Esophagus squamous epithelium (tissue), 4 donors: ENCODE measurements at regions not wholly inside any gene's neighbourhood (a gene's known extent, or its start where the extent isn't known, plus 50 kb on each side); places are given as distances from the start of the nearest gene placed in this dataset.

Source experiments
- POLR2A ChIP-seq, 4 donors: fragments of 450-650 bp; IDR thresholded peaks; one replicate each; pipeline ENCODE4 v1.6.1; 2017; ENCODE audit warnings: antibody characterized with exemption in 4 of 4, mild to moderate bottlenecking in 4 of 4, moderate library complexity in 3 of 4
- TF ChIP-seq, protein P1 (sequence below), 6 experiments: fragments of 450-650 bp in 4 of 6; fragments of 200-600 bp in 2 of 6; sonication (generic) in 2 of 6; IDR thresholded peaks; one replicate each; pipeline ENCODE4 v1.5.1; 2016 to 2019; ENCODE audit warnings: antibody characterized with exemption in 6 of 6, mild to moderate bottlenecking in 4 of 6, moderate library complexity in 4 of 6

DNA sequence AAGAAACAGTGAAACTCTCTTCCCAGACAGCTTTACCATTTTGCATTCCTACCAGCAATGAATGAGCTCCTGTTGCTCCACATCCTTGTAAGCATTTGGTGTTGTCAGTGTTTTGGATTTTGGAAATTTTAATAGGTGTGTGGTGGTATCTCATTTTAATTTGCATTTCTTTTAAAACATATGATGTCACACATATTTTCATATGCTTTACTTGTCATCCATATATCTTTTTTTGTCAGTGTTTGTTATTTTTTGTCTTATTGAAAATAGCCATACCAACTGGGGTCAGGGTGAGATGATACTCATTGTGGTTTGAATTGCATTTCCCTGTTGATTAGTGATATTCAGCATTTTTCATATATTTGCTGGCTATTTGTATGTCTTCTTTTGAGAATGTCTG, 119.5 kb upstream of the FOXA2 start:
- TF ChIP-seq, protein P1, sequence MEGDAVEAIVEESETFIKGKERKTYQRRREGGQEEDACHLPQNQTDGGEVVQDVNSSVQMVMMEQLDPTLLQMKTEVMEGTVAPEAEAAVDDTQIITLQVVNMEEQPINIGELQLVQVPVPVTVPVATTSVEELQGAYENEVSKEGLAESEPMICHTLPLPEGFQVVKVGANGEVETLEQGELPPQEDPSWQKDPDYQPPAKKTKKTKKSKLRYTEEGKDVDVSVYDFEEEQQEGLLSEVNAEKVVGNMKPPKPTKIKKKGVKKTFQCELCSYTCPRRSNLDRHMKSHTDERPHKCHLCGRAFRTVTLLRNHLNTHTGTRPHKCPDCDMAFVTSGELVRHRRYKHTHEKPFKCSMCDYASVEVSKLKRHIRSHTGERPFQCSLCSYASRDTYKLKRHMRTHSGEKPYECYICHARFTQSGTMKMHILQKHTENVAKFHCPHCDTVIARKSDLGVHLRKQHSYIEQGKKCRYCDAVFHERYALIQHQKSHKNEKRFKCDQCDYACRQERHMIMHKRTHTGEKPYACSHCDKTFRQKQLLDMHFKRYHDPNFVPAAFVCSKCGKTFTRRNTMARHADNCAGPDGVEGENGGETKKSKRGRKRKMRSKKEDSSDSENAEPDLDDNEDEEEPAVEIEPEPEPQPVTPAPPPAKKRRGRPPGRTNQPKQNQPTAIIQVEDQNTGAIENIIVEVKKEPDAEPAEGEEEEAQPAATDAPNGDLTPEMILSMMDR (IDR thresholded peaks at IDR 0.05): no peak
- no peak for TF ChIP-seq POLR2A (IDR thresholded peaks at IDR 0.05)
